Liver (tissue), 8 donors: ENCODE measurements at regions not wholly inside any gene's neighbourhood (a gene's known extent, or its start where the extent isn't known, plus 50 kb on each side); places are given as distances from the start of the nearest gene placed in this dataset.

ENCODE experiments used
- DNase-seq: peaks from one replicate; pipeline ENCODE4 v3.0.0-alpha.2; 2017; ENCODE audit warnings: low spot score
- H3K27ac ChIP-seq, 2 donors: one replicate each; pipeline ENCODE4 v1.7.0; 2013; ENCODE audit warnings: inconsistent platforms in 2 of 2, low read length in 2 of 2, control low read depth in 1 of 2, low read depth in 1 of 2, mild to moderate bottlenecking in 1 of 2
- H3K27me3 ChIP-seq, 4 donors: one replicate each; pipeline versions ENCODE4 v1.6.1 to v1.7.0; 2013; ENCODE audit warnings: low read length in 3 of 4, inconsistent platforms in 1 of 4, mild to moderate bottlenecking in 1 of 4, moderate library complexity in 1 of 4; ENCODE audit not compliant: control insufficient read depth in 4 of 4, insufficient read depth in 4 of 4
- H3K36me3 ChIP-seq, 4 donors: one replicate each; pipeline versions ENCODE4 v1.6.1 to v1.7.0; 2013; ENCODE audit warnings: low read length in 3 of 4, mild to moderate bottlenecking in 3 of 4, low read depth in 1 of 4, moderate library complexity in 1 of 4; ENCODE audit not compliant: control insufficient read depth in 4 of 4, insufficient read depth in 3 of 4
- H3K4me1 ChIP-seq, 4 donors: one replicate each; pipeline versions ENCODE4 v1.6.1 to v1.7.0; 2013; ENCODE audit warnings: low read length in 3 of 4, mild to moderate bottlenecking in 3 of 4, moderate library complexity in 1 of 4; ENCODE audit not compliant: control insufficient read depth in 4 of 4, insufficient read depth in 4 of 4
- H3K4me3 ChIP-seq, 3 donors: one replicate each; pipeline versions ENCODE4 v1.6.1 to v1.7.0; 2013; ENCODE audit warnings: low read length in 3 of 3, control low read depth in 1 of 3, low read depth in 1 of 3, mild to moderate bottlenecking in 1 of 3
- H3K9ac ChIP-seq, 2 donors: one replicate each; pipeline ENCODE4 v1.7.0; 2013; ENCODE audit warnings: low read length in 2 of 2, mild to moderate bottlenecking in 2 of 2, moderate library complexity in 2 of 2, control low read depth in 1 of 2, low read depth in 1 of 2
- H3K9me3 ChIP-seq, 4 donors: one replicate each; pipeline versions ENCODE4 v1.6.1 to v1.7.0; 2013; ENCODE audit warnings: low read length in 3 of 4; ENCODE audit not compliant: control insufficient read depth in 4 of 4
- ATF3 ChIP-seq: IDR thresholded peaks from 2 replicates; pipeline ENCODE4 v1.6.1; 2016; ENCODE audit warnings: antibody characterized with exemption
- CTCF ChIP-seq: fragments of 150-350 bp; IDR thresholded peaks from 2 replicates; pipeline ENCODE4 v1.5.1; 2017; ENCODE audit warnings: improper control_type of control experiment, low read depth, low read length; ENCODE audit not compliant: missing input control
- EGR1 ChIP-seq, 2 donors: IDR thresholded peaks; 2 replicates each; pipeline ENCODE4 v1.6.1; 2016 to 2018; ENCODE audit warnings: antibody characterized with exemption in 2 of 2, low read depth in 2 of 2
- FOXA1 ChIP-seq: IDR thresholded peaks from 2 replicates; pipeline ENCODE4 v1.6.1; 2016; ENCODE audit warnings: antibody characterized with exemption
- FOXA2 ChIP-seq: IDR thresholded peaks from 2 replicates; pipeline ENCODE4 v1.6.1; 2016; ENCODE audit warnings: antibody characterized with exemption
- HNF4G ChIP-seq: IDR thresholded peaks from 2 replicates; pipeline ENCODE4 v1.6.1; 2016; ENCODE audit warnings: antibody characterized with exemption
- JUND ChIP-seq, 2 donors: IDR thresholded peaks; 2 replicates each; pipeline ENCODE4 v1.6.1; 2016; ENCODE audit warnings: antibody characterized with exemption in 2 of 2
- NR2F2 ChIP-seq: IDR thresholded peaks from 2 replicates; pipeline ENCODE4 v1.6.1; 2016; ENCODE audit warnings: antibody characterized with exemption
- RAD21 ChIP-seq, 2 donors: IDR thresholded peaks; 2 replicates each; pipeline ENCODE4 v1.6.1; 2016; ENCODE audit warnings: antibody characterized with exemption in 2 of 2, mild to moderate bottlenecking in 2 of 2
- RXRA ChIP-seq, 2 donors: IDR thresholded peaks; 2 replicates each; pipeline ENCODE4 v1.6.1; 2017 to 2018; ENCODE audit warnings: antibody characterized with exemption in 2 of 2, mild to moderate bottlenecking in 1 of 2
- SP1 ChIP-seq: IDR thresholded peaks from 2 replicates; pipeline ENCODE4 v1.6.1; 2018; ENCODE audit warnings: antibody characterized with exemption, mild to moderate bottlenecking
- TAF1 ChIP-seq: conservative IDR thresholded peaks from 2 replicates; pipeline ENCODE4 v1.6.1; 2016; ENCODE audit warnings: antibody characterized with exemption, mild to moderate bottlenecking
- YY1 ChIP-seq: IDR thresholded peaks from 2 replicates; pipeline ENCODE4 v1.6.1; 2016; ENCODE audit warnings: antibody characterized with exemption, mild to moderate bottlenecking
- WGBS: extraction: QIAGEN DNeasy Blood & Tissue Kit; methylation state at CpG from one replicate; pipeline ENCODE4 v1.1.7; 2013; 5-methylcytosine and 5-hydroxymethylcytosine counted together
- TF ChIP-seq, protein P1 (sequence below): IDR thresholded peaks from 2 replicates; pipeline ENCODE4 v1.6.1; 2016; ENCODE audit warnings: antibody characterized with exemption
- TF ChIP-seq, protein P2 (sequence below): IDR thresholded peaks from 2 replicates; pipeline ENCODE4 v1.6.1; 2016; ENCODE audit warnings: antibody characterized with exemption, mild to moderate bottlenecking
- donor health status: healthy.
- donor health status: healthy.
- donor health status: healthy.
- donor health status: healthy.
- donor health status: healthy.

- TF ChIP-seq TAF1: no peak
- no peak for TF ChIP-seq JUND (IDR thresholded peaks at IDR 0.05)
- TF ChIP-seq YY1: no peak
- no peak for TF ChIP-seq CTCF
- TF ChIP-seq FOXA2: no peak
- TF ChIP-seq, protein P1, sequence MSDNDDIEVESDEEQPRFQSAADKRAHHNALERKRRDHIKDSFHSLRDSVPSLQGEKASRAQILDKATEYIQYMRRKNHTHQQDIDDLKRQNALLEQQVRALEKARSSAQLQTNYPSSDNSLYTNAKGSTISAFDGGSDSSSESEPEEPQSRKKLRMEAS: no peak
- no peak for TF ChIP-seq ATF3
- no peak for TF ChIP-seq SP1
- Histone ChIP-seq H3K27me3 (peaks cover 0 to 2% (median 0%) of the 10 kb centered on the region in 4 donors), H3K4me3 (no peak overlapping the region), H3K4me1 (no peaks in the 10 kb centered on the region), H3K27ac (no peak overlapping the region), H3K36me3 (no peaks in the 10 kb centered on the region), H3K9ac (no peak overlapping the region), H3K9me3 (peaks cover 5 to 19% (median 12%) of the 10 kb centered on the region in 4 donors)
- no peak for DNase-seq
- 86% methylated on average over 22 of the region's 22 CpGs for WGBS
Observed at GRCh38 chr18:78896111-78896905, 83.3 kb upstream of the SALL3 start.

DNA sequence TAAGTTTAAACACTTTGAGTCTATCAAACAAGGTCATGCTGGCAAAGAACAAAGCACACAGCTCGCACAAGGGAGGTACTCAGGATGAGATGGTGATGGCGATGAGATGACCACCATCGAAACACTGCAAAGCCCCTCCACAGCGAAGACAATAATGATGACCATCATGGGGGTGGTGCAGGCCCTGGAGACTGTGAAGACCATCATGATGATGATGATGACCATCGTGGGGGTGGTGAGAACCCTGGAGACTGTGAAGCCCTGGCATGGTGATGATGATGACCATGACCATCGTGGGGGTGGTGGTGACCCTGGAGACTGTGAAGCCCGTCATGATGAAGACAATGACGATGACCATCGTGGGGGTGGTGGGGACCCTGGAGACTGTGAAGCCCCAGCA lies 81.6 kb upstream of the SALL3 start:
- H3K4me3 ChIP-seq: no peak overlapping the region
- TF ChIP-seq FOXA1 (no peak), HNF4G (no peak), EGR1 (IDR thresholded peaks at IDR 0.05; ENCODE audit: low read depth in 2 of 2) (no peak), TAF1 (no peak), RAD21 (IDR thresholded peaks at IDR 0.05) (no peak), FOXA2 (no peak), NR2F2 (no peak), RXRA (IDR thresholded peaks at IDR 0.05) (no peak), JUND (IDR thresholded peaks at IDR 0.05) (no peak), CTCF (no peak), ATF3 (no peak)
- TF ChIP-seq, protein P2, sequence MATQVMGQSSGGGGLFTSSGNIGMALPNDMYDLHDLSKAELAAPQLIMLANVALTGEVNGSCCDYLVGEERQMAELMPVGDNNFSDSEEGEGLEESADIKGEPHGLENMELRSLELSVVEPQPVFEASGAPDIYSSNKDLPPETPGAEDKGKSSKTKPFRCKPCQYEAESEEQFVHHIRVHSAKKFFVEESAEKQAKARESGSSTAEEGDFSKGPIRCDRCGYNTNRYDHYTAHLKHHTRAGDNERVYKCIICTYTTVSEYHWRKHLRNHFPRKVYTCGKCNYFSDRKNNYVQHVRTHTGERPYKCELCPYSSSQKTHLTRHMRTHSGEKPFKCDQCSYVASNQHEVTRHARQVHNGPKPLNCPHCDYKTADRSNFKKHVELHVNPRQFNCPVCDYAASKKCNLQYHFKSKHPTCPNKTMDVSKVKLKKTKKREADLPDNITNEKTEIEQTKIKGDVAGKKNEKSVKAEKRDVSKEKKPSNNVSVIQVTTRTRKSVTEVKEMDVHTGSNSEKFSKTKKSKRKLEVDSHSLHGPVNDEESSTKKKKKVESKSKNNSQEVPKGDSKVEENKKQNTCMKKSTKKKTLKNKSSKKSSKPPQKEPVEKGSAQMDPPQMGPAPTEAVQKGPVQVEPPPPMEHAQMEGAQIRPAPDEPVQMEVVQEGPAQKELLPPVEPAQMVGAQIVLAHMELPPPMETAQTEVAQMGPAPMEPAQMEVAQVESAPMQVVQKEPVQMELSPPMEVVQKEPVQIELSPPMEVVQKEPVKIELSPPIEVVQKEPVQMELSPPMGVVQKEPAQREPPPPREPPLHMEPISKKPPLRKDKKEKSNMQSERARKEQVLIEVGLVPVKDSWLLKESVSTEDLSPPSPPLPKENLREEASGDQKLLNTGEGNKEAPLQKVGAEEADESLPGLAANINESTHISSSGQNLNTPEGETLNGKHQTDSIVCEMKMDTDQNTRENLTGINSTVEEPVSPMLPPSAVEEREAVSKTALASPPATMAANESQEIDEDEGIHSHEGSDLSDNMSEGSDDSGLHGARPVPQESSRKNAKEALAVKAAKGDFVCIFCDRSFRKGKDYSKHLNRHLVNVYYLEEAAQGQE: no peak
- no peaks in the 10 kb centered on the region for H3K36me3 ChIP-seq
- 83% methylated on average over 9 of the region's 9 CpGs for WGBS
- H3K9ac ChIP-seq: no peak overlapping the region
- H3K27me3 ChIP-seq: peaks cover 0 to 2% (median 0%) of the 10 kb centered on the region in 4 donors
- no peak for DNase-seq
- no peaks in the 10 kb centered on the region for H3K4me1 ChIP-seq
- H3K9me3 ChIP-seq: peaks cover 5 to 19% (median 12%) of the 10 kb centered on the region in 4 donors
- no peak overlapping the region for H3K27ac ChIP-seq
